ENCODE measurements at regions not wholly inside any gene's neighbourhood (a gene's known extent, or its start where the extent isn't known, plus 50 kb on each side); places are given as distances from the start of the nearest gene placed in this dataset.
A peak's percentile ranks its signal among the peaks of the same experiment; 100 is the strongest.

DNA sequence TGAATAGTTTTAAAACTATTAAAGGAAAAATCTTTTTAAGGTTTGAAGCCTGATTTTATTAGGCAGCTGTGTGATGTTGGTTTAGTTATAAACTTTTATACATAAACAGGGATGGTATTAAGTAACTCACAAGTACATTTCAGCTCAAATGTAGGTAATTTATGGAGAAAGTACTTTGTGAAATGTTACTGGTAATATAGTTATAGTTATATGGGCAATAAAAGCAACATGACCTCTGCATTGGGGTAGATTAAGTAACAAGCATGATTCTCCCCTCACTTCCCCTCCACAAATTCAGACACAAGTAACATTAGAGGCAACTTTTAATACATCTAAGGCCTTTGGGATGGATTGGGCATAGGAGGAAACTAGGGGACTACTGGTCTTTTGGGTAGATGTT is 154.3 kb upstream of the ID4 start:
- Mint-ChIP-seq H3K4me3 (no peak overlapping the region), H3K9me3 (peaks cover 0 to 7% (median 2%) of the 10 kb centered on the region in 7 donors), H3K36me3 (no peaks in the 10 kb centered on the region), H3K27ac (no peak overlapping the region), H3K4me1 (no peaks in the 10 kb centered on the region), H3K27me3 (ENCODE audit: low read depth in 3 of 3) (no peaks in the 10 kb centered on the region)
- H3K27me3 ChIP-seq (ENCODE audit: control insufficient read depth in 2 of 2, insufficient read depth in 2 of 2, low read length in 2 of 2), result no peaks in the 10 kb centered on the region
- no peaks in the 10 kb centered on the region for H3K9me3 ChIP-seq (replicated peaks in 1 of 2; ENCODE audit: control insufficient read depth in 1 of 2, insufficient read depth in 1 of 2, low read length in 2 of 2)
- H3K79me2 ChIP-seq (ENCODE audit: insufficient read depth, low read length), result no peaks in the 10 kb centered on the region
- TF ChIP-seq, protein P1, sequence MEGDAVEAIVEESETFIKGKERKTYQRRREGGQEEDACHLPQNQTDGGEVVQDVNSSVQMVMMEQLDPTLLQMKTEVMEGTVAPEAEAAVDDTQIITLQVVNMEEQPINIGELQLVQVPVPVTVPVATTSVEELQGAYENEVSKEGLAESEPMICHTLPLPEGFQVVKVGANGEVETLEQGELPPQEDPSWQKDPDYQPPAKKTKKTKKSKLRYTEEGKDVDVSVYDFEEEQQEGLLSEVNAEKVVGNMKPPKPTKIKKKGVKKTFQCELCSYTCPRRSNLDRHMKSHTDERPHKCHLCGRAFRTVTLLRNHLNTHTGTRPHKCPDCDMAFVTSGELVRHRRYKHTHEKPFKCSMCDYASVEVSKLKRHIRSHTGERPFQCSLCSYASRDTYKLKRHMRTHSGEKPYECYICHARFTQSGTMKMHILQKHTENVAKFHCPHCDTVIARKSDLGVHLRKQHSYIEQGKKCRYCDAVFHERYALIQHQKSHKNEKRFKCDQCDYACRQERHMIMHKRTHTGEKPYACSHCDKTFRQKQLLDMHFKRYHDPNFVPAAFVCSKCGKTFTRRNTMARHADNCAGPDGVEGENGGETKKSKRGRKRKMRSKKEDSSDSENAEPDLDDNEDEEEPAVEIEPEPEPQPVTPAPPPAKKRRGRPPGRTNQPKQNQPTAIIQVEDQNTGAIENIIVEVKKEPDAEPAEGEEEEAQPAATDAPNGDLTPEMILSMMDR (IDR thresholded peaks at IDR 0.05), result no peak
- no peak overlapping the region for H2AFZ ChIP-seq (ENCODE audit: insufficient read depth, low read depth, low read length, poor library complexity, severe bottlenecking)
- no peaks in the 10 kb centered on the region for H4K20me1 ChIP-seq (ENCODE audit: insufficient read depth, low read length)
- no peak overlapping the region for H3K9ac ChIP-seq (ENCODE audit: insufficient read depth, low read length, poor library complexity, severe bottlenecking)
- intact Hi-C loops (cut with micrococcal nuclease), result no loop called here
- no peaks in the 10 kb centered on the region for H3K36me3 ChIP-seq (replicated peaks in 1 of 2; ENCODE audit: control insufficient read depth in 1 of 2, insufficient read depth in 2 of 2, low read length in 2 of 2)
- H3K4me1 ChIP-seq (ENCODE audit: control insufficient read depth in 1 of 2, insufficient read depth in 2 of 2, low read length in 2 of 2), result no peaks in the 10 kb centered on the region
- H3K4me2 ChIP-seq (replicated peaks; ENCODE audit: extremely low read depth, low read length, poor library complexity, severe bottlenecking), result no peak overlapping the region
- no peak overlapping the region for H3K4me3 ChIP-seq (replicated peaks in 1 of 3; ENCODE audit: low read depth in 2 of 3, low read length in 3 of 3)
- DNase-seq, result no peak
- H3K27ac ChIP-seq (ENCODE audit: low read depth in 1 of 2, low read length in 2 of 2), result no peak overlapping the region

DNA sequence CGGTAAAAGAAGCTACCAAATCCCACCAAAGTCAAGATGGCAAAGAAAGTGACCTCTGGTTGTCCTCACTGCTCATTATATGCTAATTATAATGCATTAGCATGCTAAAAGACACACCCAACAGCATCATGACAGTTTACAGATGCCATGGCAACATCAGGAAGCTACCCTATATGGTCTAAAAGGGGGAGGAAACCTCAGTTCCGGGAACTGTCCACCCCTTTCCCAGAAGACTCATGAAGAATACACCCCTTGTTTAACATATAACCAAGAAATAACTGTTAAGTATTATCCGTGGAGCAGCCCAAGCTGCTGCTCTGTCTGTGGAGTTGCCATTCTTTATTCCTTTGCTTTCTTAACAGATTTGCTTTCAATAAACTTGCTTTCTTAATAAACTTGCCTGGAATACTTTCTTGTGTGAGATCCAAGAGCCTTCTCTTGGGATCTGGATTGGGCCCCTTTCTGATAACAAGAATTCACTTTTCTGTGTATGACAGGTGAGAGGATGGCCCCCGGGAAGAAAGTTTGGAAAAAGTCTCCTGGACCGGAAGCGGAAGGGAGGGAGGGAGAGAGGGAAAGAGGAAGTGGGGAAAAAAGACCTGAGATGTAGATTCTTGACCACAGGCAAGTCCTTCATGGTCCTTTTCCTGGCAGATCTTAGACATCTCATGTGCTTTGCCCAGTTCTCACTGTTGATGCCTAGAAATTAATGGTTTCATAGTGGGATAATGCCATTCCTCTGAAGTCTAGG is 146.7 kb upstream of the ID4 start:
- Mint-ChIP-seq H3K4me1 (no peaks in the 10 kb centered on the region), H3K36me3 (no peaks in the 10 kb centered on the region), H3K9me3 (peaks cover 0 to 8% (median 3%) of the 10 kb centered on the region in 7 donors), H3K4me3 (peak overlapping the region in 1 of 2 donors; percentile 44), H3K27ac (peak overlapping the region in 1 of 7 donors; percentile 15), H3K27me3 (ENCODE audit: low read depth in 3 of 3) (peaks cover 20 to 30% (median 21%) of the 10 kb centered on the region in 3 donors)
- peaks cover 19 to 29% of the 10 kb centered on the region in 2 donors for H3K27me3 ChIP-seq (ENCODE audit: control insufficient read depth in 2 of 2, insufficient read depth in 2 of 2, low read length in 2 of 2)
- TF ChIP-seq, protein P1 (IDR thresholded peaks at IDR 0.05), result no peak
- H3K4me1 ChIP-seq (ENCODE audit: control insufficient read depth in 1 of 2, insufficient read depth in 2 of 2, low read length in 2 of 2), result no peaks in the 10 kb centered on the region
- peaks cover 0 to 7% of the 10 kb centered on the region in 2 donors for H3K9me3 ChIP-seq (replicated peaks in 1 of 2; ENCODE audit: control insufficient read depth in 1 of 2, insufficient read depth in 1 of 2, low read length in 2 of 2)
- no peak overlapping the region for H3K4me2 ChIP-seq (replicated peaks; ENCODE audit: extremely low read depth, low read length, poor library complexity, severe bottlenecking)
- H3K79me2 ChIP-seq (ENCODE audit: insufficient read depth, low read length), result no peaks in the 10 kb centered on the region
- H3K27ac ChIP-seq (ENCODE audit: low read depth in 1 of 2, low read length in 2 of 2), result no peak overlapping the region
- H4K20me1 ChIP-seq (ENCODE audit: insufficient read depth, low read length), result no peaks in the 10 kb centered on the region
- WGBS (ENCODE audit: insufficient coverage), result 30% methylated on average over 4 of the region's 6 CpGs
- no peak overlapping the region for H2AFZ ChIP-seq (ENCODE audit: insufficient read depth, low read depth, low read length, poor library complexity, severe bottlenecking)
- H3K9ac ChIP-seq (ENCODE audit: insufficient read depth, low read length, poor library complexity, severe bottlenecking), result no peak overlapping the region
- intact Hi-C loops (cut with micrococcal nuclease), result no loop called here
- DNase-seq, result no peak
- H3K36me3 ChIP-seq (replicated peaks in 1 of 2; ENCODE audit: control insufficient read depth in 1 of 2, insufficient read depth in 2 of 2, low read length in 2 of 2), result no peaks in the 10 kb centered on the region
- no peak overlapping the region for H3K4me3 ChIP-seq (replicated peaks in 1 of 3; ENCODE audit: low read depth in 2 of 3, low read length in 3 of 3)

Measured in CD14-positive monocyte (primary cell).